Amniotic epithelial cell (primary cell): ENCODE measurements at regions not wholly inside any gene's neighbourhood (a gene's known extent, or its start where the extent isn't known, plus 50 kb on each side); places are given as distances from the start of the nearest gene placed in this dataset.
A peak's percentile ranks its signal among the peaks of the same experiment; 100 is the strongest.

ENCODE experiments used
- DNase-seq: peaks from one replicate; pipeline ENCODE4 v3.0.0-alpha.2; 2010; ENCODE audit warnings: low read depth

- no peak for DNase-seq
These were observed 163.0 kb downstream of the MN1 start for GRCh38 chr22:27638329-27639233.

GRCh38 chr22:27639248-27640086 is 162.1 kb downstream of the MN1 start:
- no peak for DNase-seq

- DNase-seq, result no peak
These were observed 160.3 kb downstream of the MN1 start for GRCh38 chr22:27641049-27641795.

- no peak for DNase-seq
These were observed 159.3 kb downstream of the MN1 start for GRCh38 chr22:27642104-27642800.

- DNase-seq, result no peak
These were observed 157.6 kb downstream of the MN1 start for GRCh38 chr22:27643907-27644306.

GRCh38 chr22:27644566-27644965 is 157.0 kb downstream of the MN1 start:
- DNase-seq, result no peak

- DNase-seq, result no peak
These were observed 154.0 kb downstream of the MN1 start for GRCh38 chr22:27647540-27647939.

- DNase-seq, result no peak
These were observed 153.5 kb downstream of the MN1 start for GRCh38 chr22:27648074-27648473.

GRCh38 chr22:27648853-27649252 is 152.7 kb downstream of the MN1 start:
- DNase-seq, result no peak

- no peak for DNase-seq
These were observed 151.0 kb downstream of the MN1 start for GRCh38 chr22:27650572-27650971.

GRCh38 chr22:27650985-27651384 is 150.6 kb downstream of the MN1 start:
- DNase-seq, result no peak

GRCh38 chr22:27651486-27651885 is 150.1 kb downstream of the MN1 start:
- no peak for DNase-seq

GRCh38 chr22:27654546-27655445 is 146.8 kb downstream of the MN1 start:
- DNase-seq, result peak; percentile 56

- DNase-seq, result no peak
These were observed 145.9 kb downstream of the MN1 start for GRCh38 chr22:27655582-27656185.

- no peak for DNase-seq
These were observed 144.6 kb downstream of the MN1 start for GRCh38 chr22:27656970-27657369.

- DNase-seq, result no peak
These were observed 141.2 kb downstream of the MN1 start for GRCh38 chr22:27660306-27660705.

GRCh38 chr22:27662359-27663301 is 138.9 kb downstream of the MN1 start:
- peak; percentile 88 for DNase-seq

- peak; percentile 57 for DNase-seq
These were observed 137.7 kb downstream of the MN1 start for GRCh38 chr22:27663812-27664211.
